Heart left ventricle (tissue), 16 donors: ENCODE measurements at regions not wholly inside any gene's neighbourhood (a gene's known extent, or its start where the extent isn't known, plus 50 kb on each side); places are given as distances from the start of the nearest gene placed in this dataset.

ENCODE experiments used
- ATAC-seq, 4 donors: fragments of 200-7000 bp; cut with Tn5 transposase; one replicate each; pipeline ENCODE4 v1.9.1; 2020 to 2022; ENCODE audit warnings: moderate library complexity in 4 of 4, mild to moderate bottlenecking in 3 of 4, moderate number of reproducible peaks in 1 of 4
- DNase-seq, 5 donors: peaks; one replicate each; pipeline ENCODE4 v3.0.0-alpha.2; 2020
- H3K27ac ChIP-seq, 12 donors: fragments of 200-600 bp; sonication (generic) in 4 of 12; one replicate each; pipeline versions ENCODE4 v1.5.0 to v1.8.0; 2016 to 2022; ENCODE audit warnings: mild to moderate bottlenecking in 2 of 12
- H3K27me3 ChIP-seq, 9 donors: fragments of 200-600 bp; sonication (generic) in 2 of 9; one replicate each; pipeline versions ENCODE4 v1.5.1 to v1.8.0; 2016 to 2022; ENCODE audit warnings: mild to moderate bottlenecking in 3 of 9
- H3K36me3 ChIP-seq, 9 donors: fragments of 200-600 bp; sonication (generic) in 2 of 9; one replicate each; pipeline versions ENCODE4 v1.5.0 to v1.8.0; 2018 to 2022; ENCODE audit warnings: mild to moderate bottlenecking in 2 of 9
- H3K4me1 ChIP-seq, 12 donors: fragments of 200-600 bp; sonication (generic) in 4 of 12; one replicate each; pipeline versions ENCODE4 v1.5.0 to v1.8.0; 2016 to 2022; ENCODE audit warnings: mild to moderate bottlenecking in 3 of 12
- H3K4me3 ChIP-seq, 12 donors: fragments of 200-600 bp; sonication (generic) in 4 of 12; one replicate each; pipeline versions ENCODE4 v1.5.0 to v1.8.0; 2017 to 2022; ENCODE audit warnings: mild to moderate bottlenecking in 9 of 12, moderate library complexity in 4 of 12
- H3K9me3 ChIP-seq, 12 donors: fragments of 200-600 bp; sonication (generic) in 4 of 12; one replicate each; pipeline versions ENCODE4 v1.5.0 to v1.8.0; 2016 to 2022; ENCODE audit warnings: mild to moderate bottlenecking in 1 of 12
- CTCF ChIP-seq, 12 donors: fragments of 200-600 bp; sonication (generic) in 4 of 12; IDR thresholded peaks; one replicate each; pipeline versions ENCODE4 v1.5.0 to v1.8.0; 2018 to 2022; ENCODE audit warnings: antibody characterized with exemption in 12 of 12, mild to moderate bottlenecking in 5 of 12
- POLR2A ChIP-seq, 2 donors: fragments of 450-650 bp; IDR thresholded peaks; one replicate each; pipeline ENCODE4 v1.6.1; 2017; ENCODE audit warnings: antibody characterized with exemption in 2 of 2, mild to moderate bottlenecking in 2 of 2, moderate library complexity in 2 of 2
- WGBS, 4 donors: extraction: QIAGEN DNeasy Blood & Tissue Kit in 2 of 4; methylation state at CpG; one replicate each; pipeline versions ENCODE4 v1.1.5 to v1.1.7; 2013 to 2018; 5-methylcytosine and 5-hydroxymethylcytosine counted together
- intact Hi-C, 10 donors: fragments of 100-400 bp; cut with DNase I; formaldehyde crosslinking; loops; one replicate each; pipeline versions ENCODE4 v1.11.1 to v1.14.2; 2022
- donor health status: ischemic (EF 13 %, LVEDD 7.1; RV severe dilation, severe dysfunction).
- donor health status: healthy with polysubstance abuse.
- donor health status: DM: no; HTN: yes; CAD: no.
- donor health status: DM: no; HTN: no; CAD: no.
- donor health status: ischemic (EF 25% LVEDD 6.9; RV normal size, moderate dysfunction).
- donor health status: ischemic (EF 25% LVEDD 5.7; RV mildly dilated, moderate dysfunction).
- donor health status: healthy.
- donor health status: DM: yes; HTN: yes; CAD: no.
- donor health status: ischemic (EF 35%, LVEDD 5.7; RV mildly dilated, moderate dysfunction).
- donor health status: nonischemic (EF 11% LVEDD 7.7; RV severe dilation, severe dysfunction).
- donor health status: DM: yes; HTN: yes; CAD: no.
- donor health status: PGD.
- donor health status: ischemic (EF 29% LVEDD 5.4; RV normal size, mild dysfunction).
- donor health status: nonischemic (EF 23%, LVEDD 6.1; RV moderate dilation, normal function).

GRCh38 chr2:126189527-126189926 is 466.4 kb upstream of the GYPC start:
- DNase-seq (no peak), ATAC-seq (no peak)
- H3K4me1 ChIP-seq: no peaks in the 10 kb centered on the region
- WGBS, 4 donors: 83 to 86% (median 84%) methylated on average over 4 of the region's 4 CpGs
- H3K4me3 ChIP-seq: no peak overlapping the region
- no peaks in the 10 kb centered on the region for H3K36me3 ChIP-seq
- H3K9me3 ChIP-seq: peaks cover 0 to 4% (median 0%) of the 10 kb centered on the region in 12 donors
- no peak for TF ChIP-seq CTCF (IDR thresholded peaks at IDR 0.05)
- no peak for TF ChIP-seq POLR2A (IDR thresholded peaks at IDR 0.05)
- H3K27me3 ChIP-seq: peaks cover 0 to 12% (median 0%) of the 10 kb centered on the region in 9 donors
- intact Hi-C loops: no loop called here
- H3K27ac ChIP-seq: no peak overlapping the region

- Histone ChIP-seq H3K9me3 (peaks cover 0 to 7% (median 0%) of the 10 kb centered on the region in 12 donors), H3K4me1 (no peaks in the 10 kb centered on the region), H3K36me3 (no peaks in the 10 kb centered on the region), H3K27ac (no peak overlapping the region), H3K4me3 (no peak overlapping the region), H3K27me3 (no peaks in the 10 kb centered on the region)
- no peak for TF ChIP-seq POLR2A (IDR thresholded peaks at IDR 0.05)
- TF ChIP-seq CTCF (IDR thresholded peaks at IDR 0.05): no peak
- DNase-seq: no peak
- intact Hi-C loops: no loop called here
- WGBS, 4 donors: 40 to 47% (median 46%) methylated on average over 3 of the region's 3 CpGs
- ATAC-seq: no peak
These were observed 455.4 kb upstream of the GYPC start for GRCh38 chr2:126200538-126200937.

GRCh38 chr2:126208266-126208665 is 447.7 kb upstream of the GYPC start:
- H3K4me3 ChIP-seq: no peak overlapping the region
- ATAC-seq (no peak), DNase-seq (no peak)
- 74 to 80% (median 77%) methylated on average over 3 of the region's 3 CpGs for WGBS, 4 donors
- no peaks in the 10 kb centered on the region for H3K36me3 ChIP-seq
- no peak for TF ChIP-seq CTCF (IDR thresholded peaks at IDR 0.05)
- no peak for TF ChIP-seq POLR2A (IDR thresholded peaks at IDR 0.05)
- peaks cover 0 to 10% (median 0%) of the 10 kb centered on the region in 12 donors for H3K4me1 ChIP-seq
- no peaks in the 10 kb centered on the region for H3K27me3 ChIP-seq
- intact Hi-C loops: no loop called here
- H3K27ac ChIP-seq: no peak overlapping the region
- no peaks in the 10 kb centered on the region for H3K9me3 ChIP-seq

GRCh38 chr2:126212735-126213134 is 443.2 kb upstream of the GYPC start:
- H3K4me1 ChIP-seq: peaks cover 0 to 10% (median 0%) of the 10 kb centered on the region in 12 donors
- TF ChIP-seq POLR2A (IDR thresholded peaks at IDR 0.05): no peak
- TF ChIP-seq CTCF (IDR thresholded peaks at IDR 0.05): no peak
- peak overlapping the region in 3 of 12 donors; percentile 34 to 49 (median 34) for H3K27ac ChIP-seq
- no peak for DNase-seq
- intact Hi-C loops: no loop called here
- WGBS, 4 donors: 38 to 46% (median 41%) methylated on average over 2 of the region's 2 CpGs
- ATAC-seq: peak in 3 of 4 donors; percentile 81 to 90 (median 89)
- no peaks in the 10 kb centered on the region for H3K36me3 ChIP-seq
- H3K4me3 ChIP-seq: peak overlapping the region in 1 of 12 donors; percentile 26
- H3K9me3 ChIP-seq: no peaks in the 10 kb centered on the region
- H3K27me3 ChIP-seq: no peaks in the 10 kb centered on the region
